OCI-LY3 (cell line): ENCODE measurements at regions not wholly inside any gene's neighbourhood (a gene's known extent, or its start where the extent isn't known, plus 50 kb on each side); places are given as distances from the start of the nearest gene placed in this dataset.

Experiments used
- H2AFZ ChIP-seq: fragments of 200-600, 300-600 bp; shearing (Covaris generic); 2 replicates; pipeline ENCODE4 v1.6.0; 2014; ENCODE audit warnings: antibody characterized with exemption, low read depth, low read length
- H3K27ac ChIP-seq: fragments of 200-600, 300-600 bp; sonication (generic); 2 replicates; pipeline ENCODE4 v1.5.1; 2014; ENCODE audit warnings: mild to moderate bottlenecking, low read length, moderate library complexity, mixed read lengths
- H3K27me3 ChIP-seq: fragments of 200-600, 300-600 bp; sonication (generic); 2 replicates; pipeline ENCODE4 v1.6.1; 2014; ENCODE audit warnings: low read depth, low read length, mixed read lengths
- H3K36me3 ChIP-seq: fragments of 200-600, 300-600 bp; sonication (generic); replicated peaks from 2 replicates; pipeline ENCODE3; 2014; ENCODE audit warnings: low read depth, low read length, mixed read lengths
- H3K4me1 ChIP-seq: fragments of 300-600, 200-600 bp; sonication (generic); 2 replicates; pipeline ENCODE4 v1.6.1; 2014; ENCODE audit warnings: low read length, mixed read lengths
- H3K4me2 ChIP-seq: fragments of 200-600, 300-600 bp; sonication (generic); 2 replicates; pipeline ENCODE4 v1.6.1; 2014; ENCODE audit warnings: low read length, mixed read lengths
- H3K4me3 ChIP-seq: fragments of 300-600, 200-600 bp; sonication (generic); 2 replicates; pipeline ENCODE4 v1.5.1; 2014; ENCODE audit warnings: antibody characterized with exemption, mild to moderate bottlenecking, low read length, moderate library complexity
- H3K79me2 ChIP-seq: fragments of 300-600, 200-600 bp; shearing (Covaris generic); 2 replicates; pipeline ENCODE4 v1.6.1; 2014; ENCODE audit warnings: mild to moderate bottlenecking, low read length, mixed read lengths
- H3K9ac ChIP-seq: fragments of 300-600, 200-600 bp; shearing (Covaris generic); 2 replicates; pipeline ENCODE4 v1.6.0; 2014; ENCODE audit warnings: mild to moderate bottlenecking, low read length, moderate library complexity
- H3K9me3 ChIP-seq: fragments of 200-600, 300-600 bp; shearing (Covaris generic); 2 replicates; pipeline ENCODE4 v1.6.1; 2014; ENCODE audit warnings: low read length, mixed read lengths; ENCODE audit not compliant: insufficient read depth
- H4K20me1 ChIP-seq: fragments of 200-600, 300-600 bp; sonication (generic); 2 replicates; pipeline ENCODE4 v1.6.1; 2016; ENCODE audit warnings: low read length, mixed read lengths; ENCODE audit not compliant: insufficient read depth
- EZH2phosphoT487 ChIP-seq: fragments of 200-600 bp; shearing (Covaris generic); IDR thresholded peaks from 2 replicates; pipeline ENCODE4 v1.6.1; 2018; ENCODE audit warnings: antibody characterized with exemption, mixed run types, low read depth
- TF ChIP-seq, protein P1 (sequence below): fragments of 200-600, 300-600 bp; sonication (generic); IDR thresholded peaks from 2 replicates; pipeline ENCODE4 v1.5.1; 2014; ENCODE audit warnings: antibody characterized with exemption, low read length, low read depth

- Histone ChIP-seq H3K4me1 (no peaks in the 10 kb centered on the region), H3K4me2 (no peak overlapping the region), H3K36me3 (no peaks in the 10 kb centered on the region), H3K79me2 (no peaks in the 10 kb centered on the region), H3K9me3 (peaks cover 6% of the 10 kb centered on the region; the same call in 1 of the 2 replicates), H3K27ac (no peak overlapping the region), H3K4me3 (no peak overlapping the region), H4K20me1 (no peaks in the 10 kb centered on the region), H2AFZ (no peak overlapping the region), H3K9ac (no peak overlapping the region), H3K27me3 (no peaks in the 10 kb centered on the region)
- no peak for TF ChIP-seq EZH2phosphoT487
- TF ChIP-seq, protein P1, sequence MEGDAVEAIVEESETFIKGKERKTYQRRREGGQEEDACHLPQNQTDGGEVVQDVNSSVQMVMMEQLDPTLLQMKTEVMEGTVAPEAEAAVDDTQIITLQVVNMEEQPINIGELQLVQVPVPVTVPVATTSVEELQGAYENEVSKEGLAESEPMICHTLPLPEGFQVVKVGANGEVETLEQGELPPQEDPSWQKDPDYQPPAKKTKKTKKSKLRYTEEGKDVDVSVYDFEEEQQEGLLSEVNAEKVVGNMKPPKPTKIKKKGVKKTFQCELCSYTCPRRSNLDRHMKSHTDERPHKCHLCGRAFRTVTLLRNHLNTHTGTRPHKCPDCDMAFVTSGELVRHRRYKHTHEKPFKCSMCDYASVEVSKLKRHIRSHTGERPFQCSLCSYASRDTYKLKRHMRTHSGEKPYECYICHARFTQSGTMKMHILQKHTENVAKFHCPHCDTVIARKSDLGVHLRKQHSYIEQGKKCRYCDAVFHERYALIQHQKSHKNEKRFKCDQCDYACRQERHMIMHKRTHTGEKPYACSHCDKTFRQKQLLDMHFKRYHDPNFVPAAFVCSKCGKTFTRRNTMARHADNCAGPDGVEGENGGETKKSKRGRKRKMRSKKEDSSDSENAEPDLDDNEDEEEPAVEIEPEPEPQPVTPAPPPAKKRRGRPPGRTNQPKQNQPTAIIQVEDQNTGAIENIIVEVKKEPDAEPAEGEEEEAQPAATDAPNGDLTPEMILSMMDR: no peak
These were observed 353.9 kb downstream of the PCNX1 start for GRCh38 chr14:71261206-71261605.

DNA sequence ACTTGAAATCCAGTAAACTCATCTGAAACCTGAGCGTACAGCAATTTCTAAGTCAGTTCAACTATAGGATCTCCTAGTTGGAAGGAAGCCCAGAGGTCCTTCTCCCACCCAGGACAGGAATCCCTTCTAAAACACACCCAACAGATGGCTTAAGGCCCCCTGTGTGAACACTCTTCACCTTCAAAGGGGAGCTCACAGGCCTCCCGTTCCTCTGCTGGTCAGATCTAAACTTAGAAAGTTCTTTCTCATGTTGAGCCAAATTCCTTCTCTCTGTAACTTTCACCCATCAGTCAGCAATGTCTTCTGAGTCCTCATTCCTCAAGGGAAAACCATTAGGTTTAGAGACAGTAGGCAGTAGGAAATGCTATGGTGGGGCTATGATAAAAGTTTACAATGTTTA lies 355.2 kb downstream of the PCNX1 start:
- H3K9me3 ChIP-seq: peaks cover 6% of the 10 kb centered on the region; the same call in 1 of the 2 replicates
- H3K9ac ChIP-seq: no peak overlapping the region
- H3K27ac ChIP-seq: no peak overlapping the region
- no peaks in the 10 kb centered on the region for H3K79me2 ChIP-seq
- H2AFZ ChIP-seq: no peak overlapping the region
- H3K4me1 ChIP-seq: peaks cover 6% of the 10 kb centered on the region
- TF ChIP-seq, protein P1: no peak
- no peak for TF ChIP-seq EZH2phosphoT487
- H3K4me3 ChIP-seq: no peak overlapping the region
- H3K4me2 ChIP-seq: no peak overlapping the region
- H4K20me1 ChIP-seq: no peaks in the 10 kb centered on the region
- H3K36me3 ChIP-seq: no peaks in the 10 kb centered on the region
- H3K27me3 ChIP-seq: no peaks in the 10 kb centered on the region

DNA sequence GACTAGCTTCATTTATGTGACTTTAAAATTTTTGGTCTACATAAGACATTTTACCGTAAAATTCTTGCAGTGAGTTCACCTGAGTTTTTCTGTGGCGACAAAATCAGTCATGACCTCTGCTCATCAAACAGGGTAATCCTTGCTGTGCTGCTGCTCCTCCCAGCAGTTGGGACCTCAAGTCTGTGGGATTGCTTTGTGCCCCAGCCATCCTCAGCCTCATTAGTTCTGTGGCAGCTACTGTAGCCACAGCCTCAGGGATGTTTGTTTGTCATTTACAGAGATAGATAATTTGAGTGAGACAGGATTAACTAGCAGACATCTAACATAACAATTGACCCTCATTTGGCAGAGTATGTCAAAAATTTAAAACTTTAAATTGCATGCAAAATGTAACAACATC lies 357.0 kb downstream of the PCNX1 start:
- H3K36me3 ChIP-seq: no peaks in the 10 kb centered on the region
- no peaks in the 10 kb centered on the region for H3K79me2 ChIP-seq

DNA sequence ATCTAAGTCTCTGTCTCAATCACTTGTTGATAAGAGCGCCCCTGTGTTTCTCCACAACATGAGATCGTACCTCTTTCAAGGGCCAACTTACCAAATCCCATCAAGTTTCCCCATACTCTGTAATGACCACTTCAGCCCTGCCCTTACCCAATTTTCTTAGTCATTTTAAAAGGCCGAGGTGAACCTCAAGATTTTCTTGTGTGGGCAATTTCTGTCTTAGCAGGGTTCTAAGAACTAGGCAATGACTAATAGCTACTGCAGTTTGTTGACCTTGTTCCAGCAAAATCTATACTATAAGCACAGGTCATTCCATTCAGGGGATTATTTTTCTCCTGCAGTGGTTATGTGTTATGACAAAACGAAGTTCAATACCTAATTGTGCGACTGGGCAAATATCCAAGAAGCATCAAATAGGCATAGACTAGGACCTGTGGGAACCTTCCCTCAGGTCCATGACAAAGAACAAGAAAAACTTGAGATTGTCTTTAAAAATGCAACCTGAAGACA lies 359.8 kb downstream of the PCNX1 start:
- peaks cover 17% of the 10 kb centered on the region for H3K4me1 ChIP-seq
- no peaks in the 10 kb centered on the region for H3K79me2 ChIP-seq
- no peaks in the 10 kb centered on the region for H3K27me3 ChIP-seq
- no peak overlapping the region for H3K27ac ChIP-seq
- no peaks in the 10 kb centered on the region for H3K9me3 ChIP-seq
- H4K20me1 ChIP-seq: no peaks in the 10 kb centered on the region
- peak overlapping the region; percentile 74 for H2AFZ ChIP-seq
- TF ChIP-seq EZH2phosphoT487: no peak
- TF ChIP-seq, protein P1: no peak
- no peak overlapping the region for H3K4me3 ChIP-seq
- peak overlapping the region; percentile 59 for H3K4me2 ChIP-seq
- H3K36me3 ChIP-seq: no peaks in the 10 kb centered on the region
- H3K9ac ChIP-seq: no peak overlapping the region

More for the DNA sequence above, 357.0 kb downstream of the PCNX1 start:
- H4K20me1 ChIP-seq: no peaks in the 10 kb centered on the region
- no peak overlapping the region for H3K9ac ChIP-seq
- no peak overlapping the region for H3K4me3 ChIP-seq
- no peaks in the 10 kb centered on the region for H3K27me3 ChIP-seq
- H3K27ac ChIP-seq: no peak overlapping the region
- peaks cover 3% of the 10 kb centered on the region; the same call in 1 of the 2 replicates for H3K9me3 ChIP-seq
- no peak overlapping the region for H2AFZ ChIP-seq
- H3K4me2 ChIP-seq: no peak overlapping the region
- peaks cover 9% of the 10 kb centered on the region for H3K4me1 ChIP-seq
- TF ChIP-seq, protein P1: no peak
- no peak for TF ChIP-seq EZH2phosphoT487
